OCI-M2 (cell line): ENCODE measurements at regions not wholly inside any gene's neighbourhood (a gene's known extent, or its start where the extent isn't known, plus 50 kb on each side); places are given as distances from the start of the nearest gene placed in this dataset.
"Not testable (repeated sequence)": the region's sequence is repeated elsewhere in the genome, so short reads cannot be mapped to it uniquely, and the experiment has no call there.

Source experiments
- DNase-seq: peaks from one replicate; lab custom pipeline; 2025; ENCODE audit not compliant: unreplicated experiment; lab: John Stamatoyannopoulos, UW

- no peak for DNase-seq
These were observed 1292.2 kb upstream of the TMEM132C start for GRCh38 chr12:126974779-126975178.

GRCh38 chr12:126976579-126976978, 1290.4 kb upstream of the TMEM132C start:
- no peak for DNase-seq

GRCh38 chr12:126979564-126979963, 1287.4 kb upstream of the TMEM132C start:
- DNase-seq = not testable (repeated sequence)

GRCh38 chr12:126982707-126983106, 1284.3 kb upstream of the TMEM132C start:
- DNase-seq = no peak

- DNase-seq = not testable (repeated sequence)
These were observed 1283.2 kb upstream of the TMEM132C start for GRCh38 chr12:126983735-126984134.

GRCh38 chr12:126985663-126986062, 1281.3 kb upstream of the TMEM132C start:
- DNase-seq = not testable (repeated sequence)

- DNase-seq = no peak
These were observed 1277.4 kb upstream of the TMEM132C start for GRCh38 chr12:126989532-126989931.

- no peak for DNase-seq
These were observed 1273.1 kb upstream of the TMEM132C start for GRCh38 chr12:126993898-126994297.

GRCh38 chr12:126994599-126994998, 1272.4 kb upstream of the TMEM132C start:
- no peak for DNase-seq

GRCh38 chr12:126998031-126998430, 1268.9 kb upstream of the TMEM132C start:
- no peak for DNase-seq

- no peak for DNase-seq
These were observed 1268.2 kb upstream of the TMEM132C start for GRCh38 chr12:126998747-126999285.

- no peak for DNase-seq
These were observed 1267.6 kb upstream of the TMEM132C start for GRCh38 chr12:126999352-126999751.

- DNase-seq = no peak
These were observed 1261.6 kb upstream of the TMEM132C start for GRCh38 chr12:127005406-127005805.

- DNase-seq = no peak
These were observed 1260.0 kb upstream of the TMEM132C start for GRCh38 chr12:127006972-127007371.

- no peak for DNase-seq
These were observed 1258.1 kb upstream of the TMEM132C start for GRCh38 chr12:127008755-127009403.

GRCh38 chr12:127012109-127012508, 1254.9 kb upstream of the TMEM132C start:
- DNase-seq = no peak

GRCh38 chr12:127013197-127013596, 1253.8 kb upstream of the TMEM132C start:
- DNase-seq = no peak

- no peak for DNase-seq
These were observed 1252.9 kb upstream of the TMEM132C start for GRCh38 chr12:127014079-127014478.

GRCh38 chr12:127024791-127025190, 1242.2 kb upstream of the TMEM132C start:
- DNase-seq = no peak

GRCh38 chr12:127025545-127025944, 1241.4 kb upstream of the TMEM132C start:
- no peak for DNase-seq

GRCh38 chr12:127035011-127035879, 1231.7 kb upstream of the TMEM132C start:
- DNase-seq = no peak

GRCh38 chr12:127038152-127038551, 1228.8 kb upstream of the TMEM132C start:
- no peak for DNase-seq
